ENCODE measurements at regions not wholly inside any gene's neighbourhood (a gene's known extent, or its start where the extent isn't known, plus 50 kb on each side); places are given as distances from the start of the nearest gene placed in this dataset.

- TF ChIP-seq CTCF (IDR thresholded peaks at IDR 0.05; ENCODE audit: low read length): no peak
- no peak for TF ChIP-seq EZH2 (IDR thresholded peaks at IDR 0.05; ENCODE audit: borderline replicate concordance, low read length)
These were observed 409.0 kb downstream of the GADD45G start for GRCh38 chr9:90013778-90014177.

Measured in OCI-LY1 (cell line).